CD14-positive monocyte (primary cell): ENCODE measurements at regions not wholly inside any gene's neighbourhood (a gene's known extent, or its start where the extent isn't known, plus 50 kb on each side); places are given as distances from the start of the nearest gene placed in this dataset.

Experiments used
- DNase-seq, 3 donors: peaks; one replicate each; pipeline ENCODE4 v3.0.0-alpha.2; 2011 to 2022
- H2AFZ ChIP-seq: 2 replicates; pipeline ENCODE4 v1.6.0; 2012; ENCODE audit warnings: mild to moderate bottlenecking, low read depth, low read length, inconsistent platforms; ENCODE audit not compliant: insufficient read depth, poor library complexity, severe bottlenecking
- H3K27ac ChIP-seq, 2 donors: 1 replicate in 1 of 2; 2 replicates in 1 of 2; pipeline ENCODE4 v1.5.1; 2012 to 2013; ENCODE audit warnings: low read length in 2 of 2, control low read depth in 1 of 2, inconsistent platforms in 1 of 2, low read depth in 1 of 2, mild to moderate bottlenecking in 1 of 2
- H3K27me3 ChIP-seq, 2 donors: one replicate each; pipeline versions ENCODE4 v1.6.0 to v1.6.1; 2011 to 2013; ENCODE audit warnings: low read length in 2 of 2; ENCODE audit not compliant: control insufficient read depth in 2 of 2, insufficient read depth in 2 of 2
- H3K36me3 ChIP-seq, 2 donors: replicated peaks in 1 of 2; 1 replicate in 1 of 2; 2 replicates in 1 of 2; pipeline versions ENCODE4 v1.5.1 to v1.6.1; 2012 to 2013; ENCODE audit warnings: low read length in 2 of 2, control low read depth in 1 of 2, inconsistent platforms in 1 of 2, mild to moderate bottlenecking in 1 of 2; ENCODE audit not compliant: insufficient read depth in 2 of 2, control insufficient read depth in 1 of 2
- H3K4me1 ChIP-seq, 2 donors: 1 replicate in 1 of 2; 2 replicates in 1 of 2; pipeline versions ENCODE4 v1.5.1 to v1.6.1; 2012 to 2013; ENCODE audit warnings: low read length in 2 of 2, control low read depth in 1 of 2, inconsistent platforms in 1 of 2, mild to moderate bottlenecking in 1 of 2, moderate library complexity in 1 of 2; ENCODE audit not compliant: insufficient read depth in 2 of 2, control insufficient read depth in 1 of 2
- H3K4me2 ChIP-seq: replicated peaks from 2 replicates; pipeline ENCODE3; 2012; ENCODE audit warnings: low read length, moderate library complexity, mild to moderate bottlenecking; ENCODE audit not compliant: poor library complexity, severe bottlenecking; ENCODE audit errors: extremely low read depth
- H3K4me3 ChIP-seq, 3 experiments: fragments of 200-600 bp in 1 of 3; sonication (generic) in 1 of 3; replicated peaks in 1 of 3; 1 replicate in 2 of 3; 2 replicates in 1 of 3; pipeline ENCODE4 v1.5.1; 2011 to 2013; ENCODE audit warnings: low read length in 3 of 3, mild to moderate bottlenecking in 3 of 3, control low read depth in 2 of 3, low read depth in 2 of 3, inconsistent platforms in 1 of 3, moderate library complexity in 1 of 3
- H3K79me2 ChIP-seq: 2 replicates; pipeline ENCODE4 v1.6.0; 2012; ENCODE audit warnings: mild to moderate bottlenecking, control low read depth, inconsistent platforms, low read length, moderate library complexity; ENCODE audit not compliant: insufficient read depth
- H3K9ac ChIP-seq: 2 replicates; pipeline ENCODE4 v1.6.0; 2017; ENCODE audit warnings: low read length, mild to moderate bottlenecking; ENCODE audit not compliant: insufficient read depth, poor library complexity, severe bottlenecking
- H3K9me3 ChIP-seq, 2 donors: replicated peaks in 1 of 2; 1 replicate in 1 of 2; 2 replicates in 1 of 2; pipeline versions ENCODE4 v1.5.1 to v1.6.1; 2012 to 2013; ENCODE audit warnings: low read length in 2 of 2, control low read depth in 1 of 2; ENCODE audit not compliant: control insufficient read depth in 1 of 2, insufficient read depth in 1 of 2
- H4K20me1 ChIP-seq: 2 replicates; pipeline ENCODE4 v1.6.0; 2012; ENCODE audit warnings: mild to moderate bottlenecking, low read length, control low read depth, moderate library complexity; ENCODE audit not compliant: insufficient read depth
- H3K27ac Mint-ChIP-seq, 7 donors: one replicate each; pipeline ENCODE4 v1.8.0; 2020; ENCODE audit warnings: mild to moderate bottlenecking in 7 of 7, mixed read lengths in 7 of 7, moderate library complexity in 6 of 7, inconsistent platforms in 2 of 7
- H3K27me3 Mint-ChIP-seq, 3 donors: one replicate each; pipeline ENCODE4 v1.8.0; 2021 to 2022; ENCODE audit warnings: low read depth in 3 of 3, mild to moderate bottlenecking in 3 of 3, mixed read lengths in 3 of 3, moderate library complexity in 3 of 3, inconsistent platforms in 1 of 3
- H3K36me3 Mint-ChIP-seq, 2 donors: one replicate each; pipeline ENCODE4 v1.8.0; 2020; ENCODE audit warnings: mixed read lengths in 2 of 2, inconsistent platforms in 1 of 2, mild to moderate bottlenecking in 1 of 2
- H3K4me1 Mint-ChIP-seq: one replicate; pipeline ENCODE4 v1.8.0; 2020; ENCODE audit warnings: mild to moderate bottlenecking, mixed read lengths
- H3K4me3 Mint-ChIP-seq, 2 donors: one replicate each; pipeline ENCODE4 v1.8.0; 2020; ENCODE audit warnings: mild to moderate bottlenecking in 2 of 2, mixed read lengths in 2 of 2, moderate library complexity in 1 of 2
- H3K9me3 Mint-ChIP-seq, 7 donors: one replicate each; pipeline ENCODE4 v1.8.0; 2020 to 2022; ENCODE audit warnings: mixed read lengths in 7 of 7, mild to moderate bottlenecking in 6 of 7, moderate library complexity in 6 of 7, inconsistent platforms in 2 of 7
- CTCF ChIP-seq: fragments of 200-600 bp; IDR thresholded peaks from one replicate; pipeline ENCODE4 v1.8.0; 2022; ENCODE audit warnings: antibody characterized with exemption, mild to moderate bottlenecking
- WGBS: methylation state at CpG from one replicate; pipeline ENCODE4 v1.1.5; 2013; ENCODE audit warnings: missing lambda C conversion rate; ENCODE audit not compliant: insufficient coverage; 5-methylcytosine and 5-hydroxymethylcytosine counted together
- intact Hi-C, 2 donors: fragments of 100-400 bp; cut with micrococcal nuclease; formaldehyde crosslinking; loops; one replicate each; pipeline versions ENCODE4 v1.15.0 to v1.15.1; 2023

- Histone ChIP-seq H2AFZ (no peak overlapping the region), H3K27ac (no peak overlapping the region), H3K79me2 (no peaks in the 10 kb centered on the region), H3K36me3 (no peaks in the 10 kb centered on the region), H3K9me3 (peaks cover 9 to 23% of the 10 kb centered on the region in 2 donors), H4K20me1 (no peaks in the 10 kb centered on the region), H3K4me1 (no peaks in the 10 kb centered on the region), H3K27me3 (no peaks in the 10 kb centered on the region), H3K4me2 (no peak overlapping the region), H3K9ac (no peak overlapping the region), H3K4me3 (no peak overlapping the region)
- Mint-ChIP-seq H3K9me3 (peaks cover 0 to 11% (median 6%) of the 10 kb centered on the region in 7 donors), H3K4me1 (no peaks in the 10 kb centered on the region), H3K27ac (no peak overlapping the region), H3K4me3 (no peak overlapping the region), H3K27me3 (peaks cover 0 to 2% (median 0%) of the 10 kb centered on the region in 3 donors), H3K36me3 (no peaks in the 10 kb centered on the region)
- no peak for TF ChIP-seq CTCF
- intact Hi-C loops, result no loop called here
- DNase-seq, result no peak
- 94% methylated on average over 2 of the region's 3 CpGs for WGBS
Observed at GRCh38 chr6:23681743-23682142, 444.3 kb upstream of the NRSN1 start.

GRCh38 chr6:23688650-23689049 is 437.4 kb upstream of the NRSN1 start:
- H3K4me3 Mint-ChIP-seq, result no peak overlapping the region
- intact Hi-C loops, result no loop called here
- H3K27ac Mint-ChIP-seq, result no peak overlapping the region
- Histone ChIP-seq H4K20me1 (no peaks in the 10 kb centered on the region), H3K4me1 (no peaks in the 10 kb centered on the region), H3K79me2 (no peaks in the 10 kb centered on the region), H3K4me2 (no peak overlapping the region), H3K27me3 (no peaks in the 10 kb centered on the region), H2AFZ (no peak overlapping the region), H3K9ac (no peak overlapping the region), H3K27ac (no peak overlapping the region), H3K36me3 (no peaks in the 10 kb centered on the region), H3K9me3 (peaks cover 10 to 18% of the 10 kb centered on the region in 2 donors), H3K4me3 (no peak overlapping the region)
- DNase-seq, result no peak
- H3K36me3 Mint-ChIP-seq, result no peaks in the 10 kb centered on the region
- 98% methylated on average over 10 of the region's 15 CpGs for WGBS
- H3K4me1 Mint-ChIP-seq, result no peaks in the 10 kb centered on the region
- peaks cover 0 to 2% (median 0%) of the 10 kb centered on the region in 3 donors for H3K27me3 Mint-ChIP-seq
- no peak for TF ChIP-seq CTCF
- H3K9me3 Mint-ChIP-seq, result peaks cover 0 to 8% (median 4%) of the 10 kb centered on the region in 7 donors
